ENCODE measurements at regions not wholly inside any gene's neighbourhood (a gene's known extent, or its start where the extent isn't known, plus 50 kb on each side); places are given as distances from the start of the nearest gene placed in this dataset.

DNA sequence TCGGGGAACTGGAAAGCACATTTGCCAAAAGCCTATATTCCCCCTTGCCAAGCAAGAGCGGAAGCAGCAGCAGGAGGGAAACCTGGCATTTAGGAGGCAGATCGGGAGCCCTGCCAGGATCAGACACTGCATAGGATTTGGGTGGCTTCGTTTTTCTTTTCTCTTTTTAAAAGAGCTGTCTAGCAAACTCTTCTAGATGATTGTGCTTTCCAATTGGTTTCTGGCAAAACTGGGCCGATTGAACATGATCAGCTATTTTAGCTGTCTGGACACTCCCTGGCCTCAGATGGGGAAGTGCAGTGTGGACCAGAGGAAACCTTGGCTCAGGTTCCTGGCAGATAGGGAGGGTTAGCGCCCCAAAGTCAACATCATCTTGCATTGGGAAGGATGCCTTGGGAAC, 414.0 kb upstream of the KAZN start:
- no peak for TF ChIP-seq CTCF (IDR thresholded peaks at IDR 0.05; ENCODE audit: low read depth, low read length, poor library complexity, severe bottlenecking)
- no peak for TF ChIP-seq EZH2phosphoT487 (IDR thresholded peaks at IDR 0.05; ENCODE audit: borderline replicate concordance, low read length)

All from DOHH2 (cell line).